ENCODE measurements at regions not wholly inside any gene's neighbourhood (a gene's known extent, or its start where the extent isn't known, plus 50 kb on each side); places are given as distances from the start of the nearest gene placed in this dataset.

DNA sequence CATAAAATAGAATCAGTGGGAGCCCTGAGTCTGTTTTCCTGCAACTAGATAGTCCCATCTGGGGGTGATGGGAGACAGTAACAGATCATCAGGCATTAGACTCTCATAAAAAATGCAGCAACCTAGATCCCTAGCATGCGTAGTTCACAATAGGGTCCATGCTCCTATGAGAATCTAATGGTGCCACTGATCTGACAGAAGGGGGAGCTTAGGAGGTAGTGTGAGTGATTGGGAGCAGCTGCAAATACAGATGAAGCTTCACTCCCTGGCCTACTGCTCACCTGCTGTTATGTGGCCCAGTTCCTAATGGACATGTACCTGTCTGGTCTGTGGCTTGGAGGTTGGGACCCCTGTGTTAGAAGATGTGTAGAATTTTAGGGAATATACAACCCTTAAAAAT, 904.5 kb upstream of the EPHA7 start:
- TF ChIP-seq RARB (CRISPR knock-in tag; IDR thresholded peaks at IDR 0.05) = no peak
- TF ChIP-seq ZFP3 (CRISPR knock-in tag; IDR thresholded peaks at IDR 0.05) = no peak
- TF ChIP-seq, protein P1, sequence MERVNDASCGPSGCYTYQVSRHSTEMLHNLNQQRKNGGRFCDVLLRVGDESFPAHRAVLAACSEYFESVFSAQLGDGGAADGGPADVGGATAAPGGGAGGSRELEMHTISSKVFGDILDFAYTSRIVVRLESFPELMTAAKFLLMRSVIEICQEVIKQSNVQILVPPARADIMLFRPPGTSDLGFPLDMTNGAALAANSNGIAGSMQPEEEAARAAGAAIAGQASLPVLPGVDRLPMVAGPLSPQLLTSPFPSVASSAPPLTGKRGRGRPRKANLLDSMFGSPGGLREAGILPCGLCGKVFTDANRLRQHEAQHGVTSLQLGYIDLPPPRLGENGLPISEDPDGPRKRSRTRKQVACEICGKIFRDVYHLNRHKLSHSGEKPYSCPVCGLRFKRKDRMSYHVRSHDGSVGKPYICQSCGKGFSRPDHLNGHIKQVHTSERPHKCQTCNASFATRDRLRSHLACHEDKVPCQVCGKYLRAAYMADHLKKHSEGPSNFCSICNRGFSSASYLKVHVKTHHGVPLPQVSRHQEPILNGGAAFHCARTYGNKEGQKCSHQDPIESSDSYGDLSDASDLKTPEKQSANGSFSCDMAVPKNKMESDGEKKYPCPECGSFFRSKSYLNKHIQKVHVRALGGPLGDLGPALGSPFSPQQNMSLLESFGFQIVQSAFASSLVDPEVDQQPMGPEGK (CRISPR knock-in tag; IDR thresholded peaks at IDR 0.05; ENCODE audit: borderline replicate concordance) = no peak
- TF ChIP-seq ARNTL (CRISPR knock-in tag; IDR thresholded peaks at IDR 0.05; ENCODE audit: borderline replicate concordance, low read depth) = no peak
- TF ChIP-seq, protein P2, sequence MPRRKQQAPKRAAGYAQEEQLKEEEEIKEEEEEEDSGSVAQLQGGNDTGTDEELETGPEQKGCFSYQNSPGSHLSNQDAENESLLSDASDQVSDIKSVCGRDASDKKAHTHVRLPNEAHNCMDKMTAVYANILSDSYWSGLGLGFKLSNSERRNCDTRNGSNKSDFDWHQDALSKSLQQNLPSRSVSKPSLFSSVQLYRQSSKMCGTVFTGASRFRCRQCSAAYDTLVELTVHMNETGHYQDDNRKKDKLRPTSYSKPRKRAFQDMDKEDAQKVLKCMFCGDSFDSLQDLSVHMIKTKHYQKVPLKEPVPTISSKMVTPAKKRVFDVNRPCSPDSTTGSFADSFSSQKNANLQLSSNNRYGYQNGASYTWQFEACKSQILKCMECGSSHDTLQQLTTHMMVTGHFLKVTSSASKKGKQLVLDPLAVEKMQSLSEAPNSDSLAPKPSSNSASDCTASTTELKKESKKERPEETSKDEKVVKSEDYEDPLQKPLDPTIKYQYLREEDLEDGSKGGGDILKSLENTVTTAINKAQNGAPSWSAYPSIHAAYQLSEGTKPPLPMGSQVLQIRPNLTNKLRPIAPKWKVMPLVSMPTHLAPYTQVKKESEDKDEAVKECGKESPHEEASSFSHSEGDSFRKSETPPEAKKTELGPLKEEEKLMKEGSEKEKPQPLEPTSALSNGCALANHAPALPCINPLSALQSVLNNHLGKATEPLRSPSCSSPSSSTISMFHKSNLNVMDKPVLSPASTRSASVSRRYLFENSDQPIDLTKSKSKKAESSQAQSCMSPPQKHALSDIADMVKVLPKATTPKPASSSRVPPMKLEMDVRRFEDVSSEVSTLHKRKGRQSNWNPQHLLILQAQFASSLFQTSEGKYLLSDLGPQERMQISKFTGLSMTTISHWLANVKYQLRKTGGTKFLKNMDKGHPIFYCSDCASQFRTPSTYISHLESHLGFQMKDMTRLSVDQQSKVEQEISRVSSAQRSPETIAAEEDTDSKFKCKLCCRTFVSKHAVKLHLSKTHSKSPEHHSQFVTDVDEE (CRISPR knock-in tag; IDR thresholded peaks at IDR 0.05) = no peak
- TF ChIP-seq, protein P3, sequence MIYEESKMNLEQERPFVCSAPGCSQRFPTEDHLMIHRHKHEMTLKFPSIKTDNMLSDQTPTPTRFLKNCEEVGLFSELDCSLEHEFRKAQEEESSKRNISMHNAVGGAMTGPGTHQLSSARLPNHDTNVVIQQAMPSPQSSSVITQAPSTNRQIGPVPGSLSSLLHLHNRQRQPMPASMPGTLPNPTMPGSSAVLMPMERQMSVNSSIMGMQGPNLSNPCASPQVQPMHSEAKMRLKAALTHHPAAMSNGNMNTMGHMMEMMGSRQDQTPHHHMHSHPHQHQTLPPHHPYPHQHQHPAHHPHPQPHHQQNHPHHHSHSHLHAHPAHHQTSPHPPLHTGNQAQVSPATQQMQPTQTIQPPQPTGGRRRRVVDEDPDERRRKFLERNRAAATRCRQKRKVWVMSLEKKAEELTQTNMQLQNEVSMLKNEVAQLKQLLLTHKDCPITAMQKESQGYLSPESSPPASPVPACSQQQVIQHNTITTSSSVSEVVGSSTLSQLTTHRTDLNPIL (CRISPR knock-in tag; IDR thresholded peaks at IDR 0.05; ENCODE audit: low read depth) = no peak
- TF ChIP-seq TCF4 (CRISPR knock-in tag; IDR thresholded peaks at IDR 0.05; ENCODE audit: borderline replicate concordance) = no peak
- no peak for TF ChIP-seq ZFP30 (CRISPR knock-in tag; IDR thresholded peaks at IDR 0.05)
- TF ChIP-seq OSR1 (CRISPR knock-in tag; IDR thresholded peaks at IDR 0.05) = no peak
- no peak for TF ChIP-seq BACH2 (CRISPR knock-in tag; IDR thresholded peaks at IDR 0.05; ENCODE audit: borderline replicate concordance)

Data from SK-N-SH treated with all-trans-retinoic acid at 6 μM for 48 hours (cell line).